GM21423 (cell line): ENCODE measurements at regions not wholly inside any gene's neighbourhood (a gene's known extent, or its start where the extent isn't known, plus 50 kb on each side); places are given as distances from the start of the nearest gene placed in this dataset.

ENCODE experiments used
- ATAC-seq: cut with Tn5 transposase; IDR thresholded peaks from one replicate; pipeline ENCODE4 v1.9.1; 2021; ENCODE audit warnings: mild to moderate bottlenecking, moderate library complexity; ENCODE audit not compliant: unreplicated experiment

- ATAC-seq: no peak
These were observed 156.2 kb downstream of the MELK start for GRCh38 chr9:36728651-36729520.

- ATAC-seq: no peak
These were observed 157.2 kb downstream of the MELK start for GRCh38 chr9:36729906-36730305.

GRCh38 chr9:36730414-36730813 lies 157.7 kb downstream of the MELK start:
- no peak for ATAC-seq

- ATAC-seq: no peak
These were observed 158.6 kb downstream of the MELK start for GRCh38 chr9:36731068-36731956.

GRCh38 chr9:36734737-36735136 lies 162.0 kb downstream of the MELK start:
- no peak for ATAC-seq

- ATAC-seq: no peak
These were observed 164.0 kb downstream of the MELK start for GRCh38 chr9:36736648-36737047.

- ATAC-seq: no peak
These were observed 165.8 kb downstream of the MELK start for GRCh38 chr9:36738318-36738976.

GRCh38 chr9:36739373-36740116 lies 166.8 kb downstream of the MELK start:
- no peak for ATAC-seq

- ATAC-seq: no peak
These were observed 169.6 kb downstream of the MELK start for GRCh38 chr9:36742264-36742663.

GRCh38 chr9:36744678-36745077 lies 172.0 kb downstream of the MELK start:
- ATAC-seq: no peak

- no peak for ATAC-seq
These were observed 173.3 kb downstream of the MELK start for GRCh38 chr9:36745977-36746376.

- ATAC-seq: no peak
These were observed 173.7 kb downstream of the MELK start for GRCh38 chr9:36746415-36746814.

GRCh38 chr9:36748322-36748899 lies 175.7 kb downstream of the MELK start:
- ATAC-seq: no peak

- ATAC-seq: no peak
These were observed 176.8 kb downstream of the MELK start for GRCh38 chr9:36749461-36749860.

- ATAC-seq: no peak
These were observed 177.9 kb downstream of the MELK start for GRCh38 chr9:36750630-36751029.

- no peak for ATAC-seq
These were observed 182.3 kb downstream of the MELK start for GRCh38 chr9:36755019-36755418.

- ATAC-seq: no peak
These were observed 186.4 kb downstream of the MELK start for GRCh38 chr9:36759141-36759540.

GRCh38 chr9:36759976-36760375 lies 187.3 kb downstream of the MELK start:
- no peak for ATAC-seq

- no peak for ATAC-seq
These were observed 188.1 kb downstream of the MELK start for GRCh38 chr9:36760667-36761420.

- ATAC-seq: no peak
These were observed 190.3 kb downstream of the MELK start for GRCh38 chr9:36762958-36763357.
